Adrenal gland (tissue), 5 donors: ENCODE measurements at regions not wholly inside any gene's neighbourhood (a gene's known extent, or its start where the extent isn't known, plus 50 kb on each side); places are given as distances from the start of the nearest gene placed in this dataset.

ENCODE experiments used
- CTCF ChIP-seq, 6 experiments: fragments of 450-650 bp in 4 of 6; fragments of 200-600 bp in 2 of 6; sonication (generic) in 1 of 6; IDR thresholded peaks; 1 replicate in 5 of 6; 2 replicates in 1 of 6; pipeline versions ENCODE4 v1.5.1 to v1.8.0; 2016 to 2021; ENCODE audit warnings: antibody characterized with exemption in 6 of 6, mild to moderate bottlenecking in 2 of 6, moderate library complexity in 1 of 6
- POLR2A ChIP-seq, 2 donors: fragments of 450-650 bp; IDR thresholded peaks; one replicate each; pipeline ENCODE4 v1.6.1; 2017; ENCODE audit warnings: antibody characterized with exemption in 2 of 2, mild to moderate bottlenecking in 2 of 2, moderate library complexity in 1 of 2
- donor health status: DM: no; HTN: no; CAD: no.

GRCh38 chr5:92353107-92354030 lies 970.3 kb upstream of the ARRDC3 start:
- TF ChIP-seq CTCF (IDR thresholded peaks at IDR 0.05): no peak
- no peak for TF ChIP-seq POLR2A (IDR thresholded peaks at IDR 0.05)
